Astrocyte (in vitro differentiated cells and primary cell): ENCODE measurements at regions not wholly inside any gene's neighbourhood (a gene's known extent, or its start where the extent isn't known, plus 50 kb on each side); places are given as distances from the start of the nearest gene placed in this dataset.

ENCODE experiments used
- EZH2 ChIP-seq: IDR thresholded peaks from 2 replicates; pipeline ENCODE4 v1.6.1; 2012; ENCODE audit warnings: mild to moderate bottlenecking, low read length, inconsistent platforms; ENCODE audit not compliant: insufficient read depth
- TF ChIP-seq, protein P1 (sequence below): IDR thresholded peaks from 2 replicates; pipeline ENCODE4 v1.5.1; 2011; ENCODE audit warnings: low read depth, mild to moderate bottlenecking, inconsistent platforms, low read length, moderate library complexity; ENCODE audit not compliant: insufficient read depth

DNA sequence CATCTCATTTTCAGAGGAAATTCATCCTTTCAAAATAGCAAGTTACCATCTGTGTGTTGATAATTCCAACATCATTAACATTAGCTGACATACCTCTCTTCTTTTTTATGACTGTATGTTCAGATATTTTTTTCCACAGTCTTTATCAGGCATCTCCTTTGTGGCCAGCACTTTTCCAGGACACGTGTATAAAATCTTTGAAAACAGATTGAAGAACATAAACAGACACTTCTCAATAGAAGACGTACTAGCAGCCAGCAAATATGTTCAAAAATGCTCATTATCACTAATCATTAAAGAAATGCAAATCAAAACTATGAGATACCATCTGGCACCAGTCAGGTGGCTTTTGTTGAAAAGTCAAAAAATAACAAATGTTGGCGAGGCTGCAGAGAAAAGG, 734.3 kb downstream of the SEMA5A start:
- TF ChIP-seq, protein P1, sequence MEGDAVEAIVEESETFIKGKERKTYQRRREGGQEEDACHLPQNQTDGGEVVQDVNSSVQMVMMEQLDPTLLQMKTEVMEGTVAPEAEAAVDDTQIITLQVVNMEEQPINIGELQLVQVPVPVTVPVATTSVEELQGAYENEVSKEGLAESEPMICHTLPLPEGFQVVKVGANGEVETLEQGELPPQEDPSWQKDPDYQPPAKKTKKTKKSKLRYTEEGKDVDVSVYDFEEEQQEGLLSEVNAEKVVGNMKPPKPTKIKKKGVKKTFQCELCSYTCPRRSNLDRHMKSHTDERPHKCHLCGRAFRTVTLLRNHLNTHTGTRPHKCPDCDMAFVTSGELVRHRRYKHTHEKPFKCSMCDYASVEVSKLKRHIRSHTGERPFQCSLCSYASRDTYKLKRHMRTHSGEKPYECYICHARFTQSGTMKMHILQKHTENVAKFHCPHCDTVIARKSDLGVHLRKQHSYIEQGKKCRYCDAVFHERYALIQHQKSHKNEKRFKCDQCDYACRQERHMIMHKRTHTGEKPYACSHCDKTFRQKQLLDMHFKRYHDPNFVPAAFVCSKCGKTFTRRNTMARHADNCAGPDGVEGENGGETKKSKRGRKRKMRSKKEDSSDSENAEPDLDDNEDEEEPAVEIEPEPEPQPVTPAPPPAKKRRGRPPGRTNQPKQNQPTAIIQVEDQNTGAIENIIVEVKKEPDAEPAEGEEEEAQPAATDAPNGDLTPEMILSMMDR = no peak
- TF ChIP-seq EZH2 = no peak
